ENCODE measurements at regions not wholly inside any gene's neighbourhood (a gene's known extent, or its start where the extent isn't known, plus 50 kb on each side); places are given as distances from the start of the nearest gene placed in this dataset.

DNA sequence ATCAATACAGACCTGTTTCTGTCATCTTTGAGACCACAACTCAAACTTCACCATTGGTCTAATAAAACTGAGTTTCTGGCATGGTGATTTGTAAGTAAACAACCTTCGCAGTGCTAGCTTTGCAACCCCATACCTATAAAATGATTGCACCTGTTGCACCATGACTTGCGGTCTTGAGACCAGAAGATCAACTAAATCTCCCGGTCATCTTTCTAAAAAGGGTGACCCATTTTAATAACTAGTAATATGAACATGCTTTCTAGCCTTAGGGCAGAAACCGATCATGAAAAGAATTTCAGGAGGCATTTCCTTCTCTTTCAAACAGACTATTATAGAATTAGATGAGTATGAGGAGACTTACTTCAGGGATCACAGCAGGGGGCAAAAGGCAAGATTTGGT, 151.9 kb upstream of the ZNF385D start (continued):
- TF ChIP-seq EP300 (IDR thresholded peaks at IDR 0.05; ENCODE audit: borderline replicate concordance in 1 of 2, low read depth in 2 of 2, low read length in 2 of 2) (no peak), SAP30 (IDR thresholded peaks at IDR 0.05; ENCODE audit: insufficient read depth, insufficient replicate concordance, low read length) (no peak), SP1 (IDR thresholded peaks at IDR 0.05; ENCODE audit: low read depth, low read length) (no peak), CTBP2 (IDR thresholded peaks at IDR 0.05; ENCODE audit: borderline replicate concordance, insufficient read depth, insufficient read length, low read length) (no peak), CREB1 (IDR thresholded peaks at IDR 0.05) (no peak), FOSL1 (IDR thresholded peaks at IDR 0.05; ENCODE audit: insufficient read depth, low read depth, low read length) (no peak), MAFK (IDR thresholded peaks at IDR 0.05; ENCODE audit: low read depth, low read length) (no peak), EZH2 (IDR thresholded peaks at IDR 0.05; ENCODE audit: low read depth, low read length, severe bottlenecking) (no peak), YY1 (IDR thresholded peaks at IDR 0.05; ENCODE audit: low read depth, low read length) (no peak)

Measured in H1 (cell line).